ENCODE measurements at regions not wholly inside any gene's neighbourhood (a gene's known extent, or its start where the extent isn't known, plus 50 kb on each side); places are given as distances from the start of the nearest gene placed in this dataset.

GRCh38 chr11:114832532-114833125 is 154.3 kb downstream of the NXPE2 start:
- H3K4me3 ChIP-seq (ENCODE audit: low read length): no peak overlapping the region
- no peak for TF ChIP-seq CTCF (conservative IDR thresholded peaks at IDR 0.05; ENCODE audit: low read depth, low read length)
- DNase-seq (ENCODE audit: low read depth): no peak

GRCh38 chr11:114836161-114836560 is 157.8 kb downstream of the NXPE2 start:
- no peak for TF ChIP-seq CTCF (conservative IDR thresholded peaks at IDR 0.05; ENCODE audit: low read depth, low read length)
- no peak overlapping the region for H3K4me3 ChIP-seq (ENCODE audit: low read length)
- no peak for DNase-seq (ENCODE audit: low read depth)

- H3K4me3 ChIP-seq (ENCODE audit: low read length): no peak overlapping the region
- no peak for DNase-seq (ENCODE audit: low read depth)
- no peak for TF ChIP-seq CTCF (conservative IDR thresholded peaks at IDR 0.05; ENCODE audit: low read depth, low read length)
These were observed 166.6 kb downstream of the NXPE2 start for GRCh38 chr11:114844896-114845295.

GRCh38 chr11:114845766-114846415 is 167.6 kb downstream of the NXPE2 start:
- no peak overlapping the region for H3K4me3 ChIP-seq (ENCODE audit: low read length)
- TF ChIP-seq CTCF (conservative IDR thresholded peaks at IDR 0.05; ENCODE audit: low read depth, low read length): no peak
- no peak for DNase-seq (ENCODE audit: low read depth)

GRCh38 chr11:114846416-114846791 is 168.1 kb downstream of the NXPE2 start:
- H3K4me3 ChIP-seq (ENCODE audit: low read length): no peak overlapping the region
- no peak for TF ChIP-seq CTCF (conservative IDR thresholded peaks at IDR 0.05; ENCODE audit: low read depth, low read length)
- no peak for DNase-seq (ENCODE audit: low read depth)

GRCh38 chr11:114847306-114847975 is 169.1 kb downstream of the NXPE2 start:
- no peak for TF ChIP-seq CTCF (conservative IDR thresholded peaks at IDR 0.05; ENCODE audit: low read depth, low read length)
- no peak for DNase-seq (ENCODE audit: low read depth)
- no peak overlapping the region for H3K4me3 ChIP-seq (ENCODE audit: low read length)

GRCh38 chr11:114848027-114848426 is 169.7 kb downstream of the NXPE2 start:
- no peak for TF ChIP-seq CTCF (conservative IDR thresholded peaks at IDR 0.05; ENCODE audit: low read depth, low read length)
- no peak for DNase-seq (ENCODE audit: low read depth)
- H3K4me3 ChIP-seq (ENCODE audit: low read length): no peak overlapping the region
